Neural crest cell (in vitro differentiated cells): ENCODE measurements at regions not wholly inside any gene's neighbourhood (a gene's known extent, or its start where the extent isn't known, plus 50 kb on each side); places are given as distances from the start of the nearest gene placed in this dataset.
A peak's percentile ranks its signal among the peaks of the same experiment; 100 is the strongest.

Experiments
- DNase-seq: peaks from one replicate; pipeline ENCODE4 v3.0.0; 2021; ENCODE audit warnings: low read depth, mixed read lengths, low spot score
- H3K27ac Mint-ChIP-seq: one replicate; pipeline ENCODE4 v1.8.0; 2021; ENCODE audit warnings: mild to moderate bottlenecking, mixed read lengths; ENCODE audit not compliant: unreplicated experiment
- H3K27me3 Mint-ChIP-seq: 2 replicates; pipeline ENCODE4 v1.8.0; 2021; ENCODE audit warnings: low read depth, mild to moderate bottlenecking, mixed read lengths
- H3K36me3 Mint-ChIP-seq: 2 replicates; pipeline ENCODE4 v1.8.0; 2021; ENCODE audit warnings: low read depth, mild to moderate bottlenecking, mixed read lengths
- H3K4me1 Mint-ChIP-seq: 2 replicates; pipeline ENCODE4 v1.8.0; 2021; ENCODE audit warnings: mixed read lengths
- H3K4me3 Mint-ChIP-seq: one replicate; pipeline ENCODE4 v1.8.0; 2021; ENCODE audit warnings: mild to moderate bottlenecking, mixed read lengths
- H3K9me3 Mint-ChIP-seq: 2 replicates; pipeline ENCODE4 v1.8.0; 2021; ENCODE audit warnings: mixed read lengths
- TF ChIP-seq, protein P1 (sequence below): fragments of 200-600 bp; sonication (generic); conservative IDR thresholded peaks from 2 replicates; pipeline ENCODE4 v1.5.0; 2021; ENCODE audit warnings: antibody characterized with exemption, mild to moderate bottlenecking

DNA sequence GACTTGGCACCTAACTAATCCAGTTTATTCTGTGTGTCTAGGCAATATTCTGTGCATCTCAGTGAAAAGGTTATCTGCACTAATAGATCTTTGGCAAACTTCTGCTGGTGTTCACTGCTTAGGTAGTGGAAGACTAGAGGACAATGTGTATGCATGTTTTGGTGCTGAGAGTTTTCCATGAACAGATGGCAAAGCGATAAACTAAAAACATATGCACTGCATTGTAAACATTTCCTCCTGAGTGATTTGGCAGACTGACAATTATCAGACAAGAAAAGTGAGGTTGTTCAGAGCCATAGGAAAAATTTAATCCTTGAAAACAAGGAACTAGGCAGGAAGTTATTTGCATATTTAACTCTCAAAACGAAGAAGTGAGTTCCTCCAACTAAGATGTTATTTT, 400.4 kb downstream of the ATP23 start:
- Mint-ChIP-seq H3K36me3 (no peaks in the 10 kb centered on the region), H3K4me3 (no peak overlapping the region), H3K27me3 (no peaks in the 10 kb centered on the region), H3K4me1 (peaks cover 4% of the 10 kb centered on the region), H3K27ac (no peak overlapping the region), H3K9me3 (peaks cover 6% of the 10 kb centered on the region)
- TF ChIP-seq, protein P1, sequence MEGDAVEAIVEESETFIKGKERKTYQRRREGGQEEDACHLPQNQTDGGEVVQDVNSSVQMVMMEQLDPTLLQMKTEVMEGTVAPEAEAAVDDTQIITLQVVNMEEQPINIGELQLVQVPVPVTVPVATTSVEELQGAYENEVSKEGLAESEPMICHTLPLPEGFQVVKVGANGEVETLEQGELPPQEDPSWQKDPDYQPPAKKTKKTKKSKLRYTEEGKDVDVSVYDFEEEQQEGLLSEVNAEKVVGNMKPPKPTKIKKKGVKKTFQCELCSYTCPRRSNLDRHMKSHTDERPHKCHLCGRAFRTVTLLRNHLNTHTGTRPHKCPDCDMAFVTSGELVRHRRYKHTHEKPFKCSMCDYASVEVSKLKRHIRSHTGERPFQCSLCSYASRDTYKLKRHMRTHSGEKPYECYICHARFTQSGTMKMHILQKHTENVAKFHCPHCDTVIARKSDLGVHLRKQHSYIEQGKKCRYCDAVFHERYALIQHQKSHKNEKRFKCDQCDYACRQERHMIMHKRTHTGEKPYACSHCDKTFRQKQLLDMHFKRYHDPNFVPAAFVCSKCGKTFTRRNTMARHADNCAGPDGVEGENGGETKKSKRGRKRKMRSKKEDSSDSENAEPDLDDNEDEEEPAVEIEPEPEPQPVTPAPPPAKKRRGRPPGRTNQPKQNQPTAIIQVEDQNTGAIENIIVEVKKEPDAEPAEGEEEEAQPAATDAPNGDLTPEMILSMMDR = no peak
- no peak for DNase-seq

DNA sequence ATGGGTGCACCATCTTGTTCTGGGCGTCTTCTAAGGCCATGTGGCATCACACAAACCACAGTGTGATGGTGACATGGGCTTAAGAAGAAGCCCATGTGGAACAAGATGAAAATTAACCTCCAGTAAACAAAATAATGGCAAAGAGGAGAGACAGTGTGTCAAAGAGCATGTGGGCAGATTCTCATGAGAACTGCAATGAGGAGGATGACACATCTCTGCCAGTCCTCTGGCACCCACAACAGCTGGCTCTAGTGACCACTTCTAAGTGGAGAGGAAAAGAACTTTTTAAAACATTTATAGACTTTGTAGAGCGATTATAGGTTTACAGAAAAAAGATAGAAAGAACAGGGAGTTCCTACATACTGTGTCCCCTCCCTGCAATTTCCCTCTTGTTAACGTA, 401.4 kb downstream of the ATP23 start:
- Mint-ChIP-seq H3K4me3 (no peak overlapping the region), H3K4me1 (peaks cover 7% of the 10 kb centered on the region), H3K27me3 (no peaks in the 10 kb centered on the region), H3K9me3 (peaks cover 6% of the 10 kb centered on the region), H3K36me3 (no peaks in the 10 kb centered on the region), H3K27ac (no peak overlapping the region)
- no peak for DNase-seq
- TF ChIP-seq, protein P1 = no peak

DNA sequence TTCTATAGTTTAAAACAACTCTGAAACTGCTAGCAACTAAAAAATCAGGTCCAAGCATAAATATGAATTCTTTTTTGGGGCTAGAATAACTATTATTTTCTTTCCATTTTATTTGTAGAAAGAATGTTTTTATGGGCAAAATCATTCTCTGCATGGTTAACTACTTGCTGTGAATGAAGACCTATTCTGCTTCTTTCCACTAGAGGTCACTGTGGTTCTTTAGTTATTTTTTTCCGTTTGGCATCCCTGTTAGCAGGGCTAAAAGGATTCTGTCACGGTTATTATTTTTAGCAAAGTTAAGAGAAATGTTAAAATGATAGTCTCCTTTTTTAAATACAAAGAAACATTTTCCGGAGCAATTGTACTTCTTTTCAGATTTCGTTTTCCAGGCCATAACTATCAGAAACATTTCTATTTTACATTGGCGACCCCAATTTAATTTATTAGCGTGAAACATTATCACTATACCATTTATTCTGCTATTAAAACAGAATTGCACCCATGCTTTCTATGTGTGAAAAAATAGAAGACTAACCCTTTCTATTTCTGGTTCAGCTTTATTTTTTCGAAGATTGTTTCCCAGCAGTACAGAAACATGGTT, 404.8 kb downstream of the ATP23 start:
- Mint-ChIP-seq H3K9me3 (peaks cover 5% of the 10 kb centered on the region), H3K27me3 (no peaks in the 10 kb centered on the region), H3K36me3 (no peaks in the 10 kb centered on the region), H3K4me1 (peaks cover 7% of the 10 kb centered on the region), H3K4me3 (no peak overlapping the region), H3K27ac (no peak overlapping the region)
- DNase-seq = no peak
- TF ChIP-seq, protein P1 = peak; percentile 90

DNA sequence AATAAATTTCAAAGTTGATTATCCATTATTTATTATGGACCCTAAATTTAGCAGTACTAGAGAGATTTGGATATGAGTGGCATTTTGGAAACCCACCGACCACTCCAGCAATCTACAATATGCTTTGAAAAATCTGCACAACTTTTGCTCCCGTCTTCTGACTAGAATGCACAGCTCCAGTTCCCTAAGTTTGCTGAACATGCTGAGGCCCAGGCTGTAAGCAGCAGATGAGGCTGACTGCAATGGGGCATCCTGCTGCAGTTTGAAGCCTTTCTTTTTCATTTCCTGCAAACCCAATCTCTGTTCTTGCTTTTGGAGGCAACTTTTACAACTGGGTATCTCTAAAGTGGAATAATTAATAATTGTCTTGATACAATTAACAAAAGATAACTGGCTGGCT, 405.8 kb downstream of the ATP23 start:
- TF ChIP-seq, protein P1 = no peak
- Mint-ChIP-seq H3K27ac (no peak overlapping the region), H3K36me3 (no peaks in the 10 kb centered on the region), H3K27me3 (no peaks in the 10 kb centered on the region), H3K4me1 (peaks cover 7% of the 10 kb centered on the region), H3K4me3 (no peak overlapping the region), H3K9me3 (peaks cover 5% of the 10 kb centered on the region)
- DNase-seq = no peak

DNA sequence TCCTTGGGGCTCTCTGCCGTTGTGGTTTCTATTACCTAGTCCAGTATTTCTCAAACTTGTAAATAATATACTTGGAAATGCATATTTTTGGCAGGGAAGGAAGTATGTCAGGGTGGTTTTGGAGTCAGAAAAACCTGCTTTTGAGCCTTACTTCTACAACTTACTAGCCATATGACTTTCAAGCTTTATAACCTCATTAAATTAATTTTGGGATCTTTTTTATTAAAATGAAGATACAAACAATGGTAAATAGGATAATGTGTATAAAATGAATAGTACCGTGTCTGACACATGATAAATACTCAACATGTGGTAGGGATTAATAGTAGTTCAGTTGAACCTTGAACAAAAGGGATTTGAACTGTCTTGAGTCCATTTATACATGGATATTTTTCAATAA, 406.3 kb downstream of the ATP23 start:
- no peak overlapping the region for H3K27ac Mint-ChIP-seq
- no peaks in the 10 kb centered on the region for H3K36me3 Mint-ChIP-seq

More for the DNA sequence above, 406.3 kb downstream of the ATP23 start:
- TF ChIP-seq, protein P1 = no peak
- no peak for DNase-seq
- H3K27me3 Mint-ChIP-seq = no peaks in the 10 kb centered on the region
- no peak overlapping the region for H3K4me3 Mint-ChIP-seq
- peaks cover 5% of the 10 kb centered on the region for H3K9me3 Mint-ChIP-seq
- peaks cover 7% of the 10 kb centered on the region for H3K4me1 Mint-ChIP-seq
